ENCODE measurements at regions not wholly inside any gene's neighbourhood (a gene's known extent, or its start where the extent isn't known, plus 50 kb on each side); places are given as distances from the start of the nearest gene placed in this dataset.

DNA sequence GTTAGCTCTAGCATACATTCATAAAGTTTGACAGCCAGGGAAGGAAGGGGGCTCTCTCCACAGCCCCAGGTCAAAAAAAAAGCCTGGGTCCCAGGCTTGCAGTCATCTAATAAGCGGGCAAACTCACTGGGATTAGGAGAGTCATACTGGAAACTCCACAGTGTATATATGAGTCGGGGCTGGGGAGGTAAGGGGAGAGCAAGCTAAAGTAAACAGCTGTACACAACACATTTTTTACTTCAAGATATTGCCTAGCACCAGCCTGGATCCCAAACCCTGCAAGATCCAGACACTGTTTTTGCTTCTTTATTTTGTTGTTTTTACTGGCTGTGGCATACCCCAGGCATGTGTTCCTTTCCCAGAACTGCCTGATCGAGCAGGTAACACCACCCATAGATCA is 291.3 kb upstream of the TANK start:
- no peak for TF ChIP-seq EZH2 (IDR thresholded peaks at IDR 0.05; ENCODE audit: insufficient read depth, low read length)
- TF ChIP-seq, protein P1, sequence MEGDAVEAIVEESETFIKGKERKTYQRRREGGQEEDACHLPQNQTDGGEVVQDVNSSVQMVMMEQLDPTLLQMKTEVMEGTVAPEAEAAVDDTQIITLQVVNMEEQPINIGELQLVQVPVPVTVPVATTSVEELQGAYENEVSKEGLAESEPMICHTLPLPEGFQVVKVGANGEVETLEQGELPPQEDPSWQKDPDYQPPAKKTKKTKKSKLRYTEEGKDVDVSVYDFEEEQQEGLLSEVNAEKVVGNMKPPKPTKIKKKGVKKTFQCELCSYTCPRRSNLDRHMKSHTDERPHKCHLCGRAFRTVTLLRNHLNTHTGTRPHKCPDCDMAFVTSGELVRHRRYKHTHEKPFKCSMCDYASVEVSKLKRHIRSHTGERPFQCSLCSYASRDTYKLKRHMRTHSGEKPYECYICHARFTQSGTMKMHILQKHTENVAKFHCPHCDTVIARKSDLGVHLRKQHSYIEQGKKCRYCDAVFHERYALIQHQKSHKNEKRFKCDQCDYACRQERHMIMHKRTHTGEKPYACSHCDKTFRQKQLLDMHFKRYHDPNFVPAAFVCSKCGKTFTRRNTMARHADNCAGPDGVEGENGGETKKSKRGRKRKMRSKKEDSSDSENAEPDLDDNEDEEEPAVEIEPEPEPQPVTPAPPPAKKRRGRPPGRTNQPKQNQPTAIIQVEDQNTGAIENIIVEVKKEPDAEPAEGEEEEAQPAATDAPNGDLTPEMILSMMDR (IDR thresholded peaks at IDR 0.05; ENCODE audit: insufficient read depth, low read depth, low read length), result no peak

All from astrocyte (in vitro differentiated cells and primary cell).